Endodermal cell (in vitro differentiated cells): ENCODE measurements at regions not wholly inside any gene's neighbourhood (a gene's known extent, or its start where the extent isn't known, plus 50 kb on each side); places are given as distances from the start of the nearest gene placed in this dataset.

Experiments used
- DNase-seq: peaks from one replicate; pipeline ENCODE4 v3.0.0-alpha.2; 2017
- H3K27ac ChIP-seq: 2 replicates; pipeline ENCODE4 v1.5.1; 2013; ENCODE audit warnings: mild to moderate bottlenecking, low read depth, low read length, moderate library complexity
- H3K27me3 ChIP-seq: 2 replicates; pipeline ENCODE4 v1.6.1; 2013; ENCODE audit warnings: mild to moderate bottlenecking, low read length, moderate library complexity; ENCODE audit not compliant: insufficient read depth, control insufficient read depth, poor library complexity, severe bottlenecking
- H3K36me3 ChIP-seq: 2 replicates; pipeline ENCODE4 v1.7.0; 2013; ENCODE audit warnings: mild to moderate bottlenecking, low read length, moderate library complexity; ENCODE audit not compliant: control insufficient read depth, insufficient read depth
- H3K4me1 ChIP-seq: one replicate; pipeline ENCODE4 v1.7.0; 2013; ENCODE audit warnings: low read length; ENCODE audit not compliant: control insufficient read depth, insufficient read depth
- H3K4me3 ChIP-seq: 2 replicates; pipeline ENCODE4 v1.5.1; 2013; ENCODE audit warnings: mild to moderate bottlenecking, low read length, moderate library complexity
- H3K9ac ChIP-seq: 2 replicates; pipeline ENCODE4 v1.6.1; 2013; ENCODE audit warnings: mild to moderate bottlenecking, low read length, moderate library complexity; ENCODE audit not compliant: poor library complexity, severe bottlenecking; ENCODE audit errors: extremely low read depth
- H3K9me3 ChIP-seq: 2 replicates; pipeline ENCODE4 v1.6.1; 2013; ENCODE audit warnings: mild to moderate bottlenecking, low read length, moderate library complexity; ENCODE audit not compliant: control insufficient read depth
- H3K27ac Mint-ChIP-seq: 2 replicates; pipeline ENCODE4 v1.8.0; 2020; ENCODE audit warnings: mixed read lengths
- H3K27me3 Mint-ChIP-seq: 2 replicates; pipeline ENCODE4 v1.8.0; 2021; ENCODE audit warnings: mild to moderate bottlenecking, mixed read lengths; ENCODE audit not compliant: insufficient read depth
- H3K36me3 Mint-ChIP-seq: 2 replicates; pipeline ENCODE4 v1.8.0; 2020; ENCODE audit warnings: low read depth, mixed read lengths
- H3K4me1 Mint-ChIP-seq: 2 replicates; pipeline ENCODE4 v1.8.0; 2020; ENCODE audit warnings: mixed read lengths
- H3K4me3 Mint-ChIP-seq: 2 replicates; pipeline ENCODE4 v1.8.0; 2020; ENCODE audit warnings: mild to moderate bottlenecking, moderate library complexity, mixed read lengths
- H3K9me3 Mint-ChIP-seq: 2 replicates; pipeline ENCODE4 v1.8.0; 2020; ENCODE audit warnings: mild to moderate bottlenecking, mixed read lengths
- CTCF ChIP-seq: fragments of 200-600 bp; sonication (generic); conservative IDR thresholded peaks from 2 replicates; pipeline ENCODE4 v1.5.0; 2021; ENCODE audit warnings: antibody characterized with exemption, mild to moderate bottlenecking
- WGBS, 2 experiments: methylation state at CpG; one replicate each; pipeline versions ENCODE4 v1.1.5 to v1.1.7; 2013; ENCODE audit warnings: missing lambda C conversion rate in 2 of 2, mixed read lengths in 1 of 2; ENCODE audit not compliant: insufficient coverage in 1 of 2, insufficient read length in 1 of 2; 5-methylcytosine and 5-hydroxymethylcytosine counted together

GRCh38 chr5:88384886-88385285, 116.2 kb upstream of the TMEM161B start:
- H3K4me1 ChIP-seq = no peaks in the 10 kb centered on the region
- no peaks in the 10 kb centered on the region for H3K9me3 Mint-ChIP-seq
- H3K27ac Mint-ChIP-seq = no peak overlapping the region
- no peak overlapping the region for H3K4me3 Mint-ChIP-seq
- WGBS, 2 experiments = 91 to 93% methylated on average over 2 to 4 of the region's 4 CpGs
- H3K36me3 Mint-ChIP-seq = no peaks in the 10 kb centered on the region
- no peak for DNase-seq
- peaks cover 32% of the 10 kb centered on the region for H3K4me1 Mint-ChIP-seq
- H3K4me3 ChIP-seq = no peak overlapping the region
- H3K27ac ChIP-seq = no peak overlapping the region
- H3K9ac ChIP-seq = no peak overlapping the region
- H3K27me3 ChIP-seq = peaks cover 17% of the 10 kb centered on the region
- no peak for TF ChIP-seq CTCF
- H3K27me3 Mint-ChIP-seq = peaks cover 38% of the 10 kb centered on the region
- H3K9me3 ChIP-seq = no peaks in the 10 kb centered on the region
- H3K36me3 ChIP-seq = no peaks in the 10 kb centered on the region

GRCh38 chr5:88380332-88380731, 111.7 kb upstream of the TMEM161B start:
- H3K4me3 Mint-ChIP-seq = no peak overlapping the region
- no peaks in the 10 kb centered on the region for H3K27me3 ChIP-seq
- no peaks in the 10 kb centered on the region for H3K4me1 Mint-ChIP-seq
- no peak overlapping the region for H3K27ac Mint-ChIP-seq
- DNase-seq = no peak
- H3K9me3 Mint-ChIP-seq = no peaks in the 10 kb centered on the region
- 83 to 95% methylated on average over 2 to 3 of the region's 3 CpGs for WGBS, 2 experiments
- peaks cover 11% of the 10 kb centered on the region for H3K27me3 Mint-ChIP-seq
- H3K36me3 ChIP-seq = no peaks in the 10 kb centered on the region
- H3K4me3 ChIP-seq = no peak overlapping the region
- no peak overlapping the region for H3K27ac ChIP-seq
- no peaks in the 10 kb centered on the region for H3K4me1 ChIP-seq
- H3K36me3 Mint-ChIP-seq = no peaks in the 10 kb centered on the region
- no peak overlapping the region for H3K9ac ChIP-seq
- no peak for TF ChIP-seq CTCF
- no peaks in the 10 kb centered on the region for H3K9me3 ChIP-seq

GRCh38 chr5:88377705-88378656, 109.3 kb upstream of the TMEM161B start:
- no peaks in the 10 kb centered on the region for H3K36me3 ChIP-seq
- no peak for TF ChIP-seq CTCF
- H3K27ac ChIP-seq = no peak overlapping the region
- H3K4me1 Mint-ChIP-seq = peaks cover 4% of the 10 kb centered on the region
- H3K36me3 Mint-ChIP-seq = no peaks in the 10 kb centered on the region
- DNase-seq = no peak
- no peaks in the 10 kb centered on the region for H3K4me1 ChIP-seq
- WGBS, 2 experiments = 90 to 94% methylated on average over 4 of the region's 4 CpGs
- no peak overlapping the region for H3K4me3 ChIP-seq
- H3K27me3 ChIP-seq = no peaks in the 10 kb centered on the region
- no peaks in the 10 kb centered on the region for H3K9me3 Mint-ChIP-seq
- no peak overlapping the region for H3K27ac Mint-ChIP-seq
- H3K9me3 ChIP-seq = peaks cover 9% of the 10 kb centered on the region
- H3K4me3 Mint-ChIP-seq = no peak overlapping the region
- no peak overlapping the region for H3K9ac ChIP-seq
- peaks cover 4% of the 10 kb centered on the region for H3K27me3 Mint-ChIP-seq
